Pancreas (tissue), 10 donors: ENCODE measurements at regions not wholly inside any gene's neighbourhood (a gene's known extent, or its start where the extent isn't known, plus 50 kb on each side); places are given as distances from the start of the nearest gene placed in this dataset.
A peak's percentile ranks its signal among the peaks of the same experiment; 100 is the strongest.

ENCODE experiments used
- ATAC-seq, 4 donors: fragments of 200-7000 bp; cut with Tn5 transposase; one replicate each; pipeline versions ENCODE4 v1.8.0 to v1.9.1; 2020; ENCODE audit warnings: mild to moderate bottlenecking in 4 of 4, moderate library complexity in 4 of 4
- DNase-seq, 6 donors: peaks; one replicate each; pipeline ENCODE4 v3.0.0-alpha.2; 2020
- FAIRE-seq: peaks from 2 replicates; lab custom pipeline; 2012; peaks lifted over from hg19 to GRCh38; lab: Jason Lieb, UNC
- H3K27ac ChIP-seq, 4 donors: fragments of 200-600 bp; sonication (generic); 1 replicate in 3 of 4; 2 replicates in 1 of 4; pipeline versions ENCODE4 v1.5.0 to v1.8.0; 2020
- H3K27me3 ChIP-seq, 4 donors: fragments of 200-600 bp; one replicate each; pipeline ENCODE4 v1.8.0; 2021
- H3K36me3 ChIP-seq, 3 donors: fragments of 200-600 bp; sonication (generic) in 1 of 3; one replicate each; pipeline versions ENCODE4 v1.5.0 to v1.8.0; 2020 to 2021
- H3K4me1 ChIP-seq, 3 donors: fragments of 200-600 bp; one replicate each; pipeline ENCODE4 v1.8.0; 2021
- H3K4me3 ChIP-seq, 4 donors: fragments of 200-600 bp; sonication (generic) in 2 of 4; one replicate each; pipeline versions ENCODE4 v1.5.0 to v1.8.0; 2020 to 2021
- H3K9me3 ChIP-seq, 4 donors: fragments of 200-600 bp; one replicate each; pipeline ENCODE4 v1.8.0; 2021
- CTCF ChIP-seq, 4 donors: fragments of 200-600 bp; sonication (generic) in 3 of 4; IDR thresholded peaks; one replicate each; pipeline versions ENCODE4 v1.5.0 to v1.8.0; 2021; ENCODE audit warnings: antibody characterized with exemption in 4 of 4
- WGBS, 2 donors: extraction: QIAGEN DNeasy Blood & Tissue Kit; methylation state at CpG; one replicate each; pipeline ENCODE4 v1.1.7; 2013; 5-methylcytosine and 5-hydroxymethylcytosine counted together
- intact Hi-C, 3 donors: fragments of 100-400 bp; cut with DNase I; formaldehyde crosslinking; loops; one replicate each; pipeline versions ENCODE4 v1.11.1 to v1.14.2; 2022
- donor health status: healthy with polysubstance abuse.
- donor health status: DM: no; HTN: no; CAD: no; lungs with moderate emphysema.
- donor health status: DM: no; HTN: no; CAD: no.
- donor health status: control.
- donor health status: control.
- donor health status: Bipolar disorder and iron deficiency.
- donor health status: DM: yes; HTN: yes; CAD: no.
- donor health status: DM: no; HTN: no; CAD: no.
- donor health status: DM: no; HTN: no; CAD: no.
- donor health status: DM: yes; HTN: yes; CAD: no.

- Histone ChIP-seq H3K9me3 (no peaks in the 10 kb centered on the region), H3K27me3 (peaks cover 0 to 7% (median 0%) of the 10 kb centered on the region in 4 donors), H3K36me3 (no peaks in the 10 kb centered on the region), H3K4me3 (no peak overlapping the region), H3K4me1 (no peaks in the 10 kb centered on the region), H3K27ac (no peak overlapping the region)
- FAIRE-seq = no peak
- DNase-seq = no peak
- intact Hi-C loops = no loop called here
- WGBS, 2 donors = 12 to 17% methylated on average over 5 of the region's 5 CpGs
- TF ChIP-seq CTCF (IDR thresholded peaks at IDR 0.05) = no peak
- ATAC-seq = no peak
Measured at GRCh38 chr3:137647179-137647578, 116.9 kb upstream of the SOX14 start.

- Histone ChIP-seq H3K27me3 (no peaks in the 10 kb centered on the region), H3K4me1 (no peaks in the 10 kb centered on the region), H3K36me3 (no peaks in the 10 kb centered on the region), H3K4me3 (no peak overlapping the region), H3K9me3 (no peaks in the 10 kb centered on the region), H3K27ac (no peak overlapping the region)
- no peak for FAIRE-seq
- no peak for ATAC-seq
- WGBS, 2 donors = 62 to 68% methylated on average over 2 of the region's 2 CpGs
- no peak for DNase-seq
- TF ChIP-seq CTCF (IDR thresholded peaks at IDR 0.05) = no peak
- intact Hi-C loops = no loop called here
Measured at GRCh38 chr3:137669519-137670060, 94.5 kb upstream of the SOX14 start.

GRCh38 chr3:137687181-137687879 is 76.8 kb upstream of the SOX14 start:
- H3K36me3 ChIP-seq = no peaks in the 10 kb centered on the region
- no peaks in the 10 kb centered on the region for H3K9me3 ChIP-seq
- DNase-seq = no peak
- TF ChIP-seq CTCF (IDR thresholded peaks at IDR 0.05) = no peak
- intact Hi-C loops = no loop called here
- no peak overlapping the region for H3K4me3 ChIP-seq
- no peak for ATAC-seq
- FAIRE-seq = no peak
- no peaks in the 10 kb centered on the region for H3K27me3 ChIP-seq
- no peaks in the 10 kb centered on the region for H3K4me1 ChIP-seq
- no peak overlapping the region for H3K27ac ChIP-seq
- 32 to 33% methylated on average over 4 of the region's 4 CpGs for WGBS, 2 donors

GRCh38 chr3:137692803-137693431 is 71.2 kb upstream of the SOX14 start:
- Histone ChIP-seq H3K4me3 (no peak overlapping the region), H3K36me3 (no peaks in the 10 kb centered on the region), H3K27ac (no peak overlapping the region), H3K27me3 (no peaks in the 10 kb centered on the region), H3K4me1 (no peaks in the 10 kb centered on the region), H3K9me3 (no peaks in the 10 kb centered on the region)
- FAIRE-seq (no peak), ATAC-seq (peak in 3 of 4 donors; percentile 37 to 57 (median 48)), DNase-seq (no peak)
- TF ChIP-seq CTCF (IDR thresholded peaks at IDR 0.05) = peak in 1 of 4 donors; percentile 15
- intact Hi-C loops = no loop called here
- 11 to 15% methylated on average over 6 of the region's 6 CpGs for WGBS, 2 donors

GRCh38 chr3:137693791-137694190 is 70.3 kb upstream of the SOX14 start:
- no peak overlapping the region for H3K27ac ChIP-seq
- intact Hi-C loops = no loop called here
- no peak for DNase-seq
- no peaks in the 10 kb centered on the region for H3K36me3 ChIP-seq
- no peak for FAIRE-seq
- no peak for ATAC-seq
- no peak overlapping the region for H3K4me3 ChIP-seq
- WGBS, 2 donors = 78 to 88% methylated on average over 2 of the region's 2 CpGs
- TF ChIP-seq CTCF (IDR thresholded peaks at IDR 0.05) = no peak
- H3K27me3 ChIP-seq = no peaks in the 10 kb centered on the region
- H3K9me3 ChIP-seq = no peaks in the 10 kb centered on the region
- no peaks in the 10 kb centered on the region for H3K4me1 ChIP-seq
